Parathyroid adenoma (tissue), 2 donors: ENCODE measurements at regions not wholly inside any gene's neighbourhood (a gene's known extent, or its start where the extent isn't known, plus 50 kb on each side); places are given as distances from the start of the nearest gene placed in this dataset.

Experiments
- H2AFZ ChIP-seq: fragments of 300-600 bp; sonication (generic); one replicate; pipeline ENCODE4 v1.7.0; 2017; ENCODE audit warnings: antibody characterized with exemption, mild to moderate bottlenecking
- H3K27ac ChIP-seq: fragments of 300-600 bp; sonication (generic); one replicate; pipeline ENCODE4 v1.7.0; 2017
- H3K27me3 ChIP-seq: fragments of 300-600 bp; sonication (generic); one replicate; pipeline ENCODE4 v1.7.0; 2017; ENCODE audit warnings: low read length; ENCODE audit not compliant: control insufficient read depth, insufficient read depth
- H3K36me3 ChIP-seq: fragments of 300-600 bp; sonication (generic); one replicate; pipeline ENCODE4 v1.7.0; 2017; ENCODE audit warnings: low read length; ENCODE audit not compliant: control insufficient read depth, insufficient read depth
- H3K4me1 ChIP-seq: fragments of 300-600 bp; sonication (generic); one replicate; pipeline ENCODE4 v1.7.0; 2017; ENCODE audit warnings: control low read depth
- H3K4me2 ChIP-seq: fragments of 300-600 bp; sonication (generic); one replicate; pipeline ENCODE4 v1.7.0; 2017; ENCODE audit warnings: low read length
- H3K4me3 ChIP-seq: fragments of 300-600 bp; sonication (generic); one replicate; pipeline ENCODE4 v1.7.0; 2017; ENCODE audit warnings: low read depth, low read length
- H3K79me2 ChIP-seq: fragments of 300-600 bp; sonication (generic); one replicate; pipeline ENCODE4 v1.7.0; 2017; ENCODE audit warnings: control low read depth
- H3K9ac ChIP-seq: fragments of 300-600 bp; sonication (generic); one replicate; pipeline ENCODE4 v1.7.0; 2017; ENCODE audit warnings: mild to moderate bottlenecking
- H3K9me3 ChIP-seq: fragments of 300-600 bp; sonication (generic); one replicate; pipeline ENCODE4 v1.7.0; 2017; ENCODE audit warnings: low read length; ENCODE audit not compliant: control insufficient read depth
- TF ChIP-seq, protein P1 (sequence below): fragments of 300-600 bp; sonication (generic); IDR thresholded peaks from one replicate; pipeline ENCODE4 v1.7.0; 2017; ENCODE audit warnings: antibody characterized with exemption, mild to moderate bottlenecking
- donor health status: primary hyperparathyroidism.

DNA sequence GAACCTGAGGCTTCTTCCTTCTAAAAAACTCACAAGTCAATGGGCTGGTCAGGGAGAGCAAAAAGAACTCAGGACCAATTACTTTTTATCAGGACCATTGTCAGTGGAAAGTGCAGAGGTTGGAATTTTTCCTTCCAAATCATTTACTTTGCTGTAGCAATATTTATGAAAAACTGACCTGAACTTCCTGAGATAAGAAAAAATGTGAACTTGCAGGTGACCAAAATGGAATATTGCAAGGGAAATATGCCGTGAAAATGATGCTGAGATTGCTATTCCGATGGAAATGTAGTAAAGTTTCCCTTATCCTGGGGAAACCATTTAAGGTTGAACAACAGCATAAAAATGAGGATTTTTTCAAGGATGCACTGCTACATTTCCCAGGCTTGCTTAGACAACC, 148.3 kb upstream of the PFKP start:
- Histone ChIP-seq H3K9me3 (no peaks in the 10 kb centered on the region), H3K4me3 (no peak overlapping the region), H3K36me3 (no peaks in the 10 kb centered on the region), H3K4me1 (no peaks in the 10 kb centered on the region), H3K27me3 (no peaks in the 10 kb centered on the region), H3K4me2 (no peak overlapping the region), H3K27ac (no peak overlapping the region), H3K79me2 (no peaks in the 10 kb centered on the region), H3K9ac (no peak overlapping the region), H2AFZ (no peak overlapping the region)
- TF ChIP-seq, protein P1, sequence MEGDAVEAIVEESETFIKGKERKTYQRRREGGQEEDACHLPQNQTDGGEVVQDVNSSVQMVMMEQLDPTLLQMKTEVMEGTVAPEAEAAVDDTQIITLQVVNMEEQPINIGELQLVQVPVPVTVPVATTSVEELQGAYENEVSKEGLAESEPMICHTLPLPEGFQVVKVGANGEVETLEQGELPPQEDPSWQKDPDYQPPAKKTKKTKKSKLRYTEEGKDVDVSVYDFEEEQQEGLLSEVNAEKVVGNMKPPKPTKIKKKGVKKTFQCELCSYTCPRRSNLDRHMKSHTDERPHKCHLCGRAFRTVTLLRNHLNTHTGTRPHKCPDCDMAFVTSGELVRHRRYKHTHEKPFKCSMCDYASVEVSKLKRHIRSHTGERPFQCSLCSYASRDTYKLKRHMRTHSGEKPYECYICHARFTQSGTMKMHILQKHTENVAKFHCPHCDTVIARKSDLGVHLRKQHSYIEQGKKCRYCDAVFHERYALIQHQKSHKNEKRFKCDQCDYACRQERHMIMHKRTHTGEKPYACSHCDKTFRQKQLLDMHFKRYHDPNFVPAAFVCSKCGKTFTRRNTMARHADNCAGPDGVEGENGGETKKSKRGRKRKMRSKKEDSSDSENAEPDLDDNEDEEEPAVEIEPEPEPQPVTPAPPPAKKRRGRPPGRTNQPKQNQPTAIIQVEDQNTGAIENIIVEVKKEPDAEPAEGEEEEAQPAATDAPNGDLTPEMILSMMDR, result no peak

DNA sequence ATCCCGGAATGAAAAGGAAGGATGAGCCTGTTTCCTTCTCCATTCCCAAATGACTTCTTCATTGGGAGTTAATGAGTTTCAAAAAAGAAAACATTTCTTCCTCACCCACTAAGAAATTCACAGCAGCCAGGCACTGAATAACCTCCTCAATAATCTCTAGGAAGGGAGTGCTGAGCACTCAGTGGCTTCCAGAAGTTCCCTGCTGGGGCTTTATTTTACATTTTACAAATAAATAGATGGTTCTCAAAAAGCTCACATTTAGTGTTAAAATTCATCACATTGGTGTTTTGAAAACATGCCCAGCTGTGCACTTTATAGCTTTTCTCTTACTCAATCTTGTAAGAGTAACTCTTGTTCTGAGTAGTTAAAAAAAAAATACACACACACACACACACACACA, 148.9 kb upstream of the PFKP start:
- Histone ChIP-seq H3K9me3 (no peaks in the 10 kb centered on the region), H3K79me2 (no peaks in the 10 kb centered on the region), H3K4me2 (no peak overlapping the region), H3K4me3 (no peak overlapping the region), H3K27me3 (no peaks in the 10 kb centered on the region), H3K27ac (no peak overlapping the region), H2AFZ (no peak overlapping the region), H3K9ac (no peak overlapping the region), H3K4me1 (no peaks in the 10 kb centered on the region), H3K36me3 (no peaks in the 10 kb centered on the region)
- TF ChIP-seq, protein P1, result no peak

DNA sequence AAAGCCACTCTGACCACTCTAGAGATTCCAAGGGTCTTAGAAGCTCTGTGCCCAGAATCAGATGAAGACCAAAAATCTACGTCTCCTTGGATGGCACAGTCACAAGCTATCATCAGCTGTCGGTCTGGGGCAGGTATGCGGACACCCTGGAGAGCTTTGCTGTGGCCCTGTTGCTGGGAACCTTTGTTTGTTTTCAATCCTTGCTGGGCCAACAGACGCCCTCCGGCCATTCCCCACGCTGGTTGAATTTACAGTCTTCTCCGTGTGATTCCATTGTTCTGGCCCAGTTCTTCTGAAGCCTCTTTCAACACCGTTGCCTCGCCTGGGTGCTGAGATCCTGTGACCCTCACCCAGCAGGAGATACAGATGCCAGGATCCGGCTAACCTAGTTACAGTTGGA, 149.4 kb upstream of the PFKP start:
- no peaks in the 10 kb centered on the region for H3K4me1 ChIP-seq
- no peak overlapping the region for H2AFZ ChIP-seq
- no peaks in the 10 kb centered on the region for H3K79me2 ChIP-seq
- TF ChIP-seq, protein P1, result no peak
- no peak overlapping the region for H3K4me3 ChIP-seq
- H3K4me2 ChIP-seq, result no peak overlapping the region
- no peaks in the 10 kb centered on the region for H3K9me3 ChIP-seq
- no peak overlapping the region for H3K9ac ChIP-seq
- H3K27me3 ChIP-seq, result no peaks in the 10 kb centered on the region
- H3K36me3 ChIP-seq, result no peaks in the 10 kb centered on the region
- H3K27ac ChIP-seq, result no peak overlapping the region

DNA sequence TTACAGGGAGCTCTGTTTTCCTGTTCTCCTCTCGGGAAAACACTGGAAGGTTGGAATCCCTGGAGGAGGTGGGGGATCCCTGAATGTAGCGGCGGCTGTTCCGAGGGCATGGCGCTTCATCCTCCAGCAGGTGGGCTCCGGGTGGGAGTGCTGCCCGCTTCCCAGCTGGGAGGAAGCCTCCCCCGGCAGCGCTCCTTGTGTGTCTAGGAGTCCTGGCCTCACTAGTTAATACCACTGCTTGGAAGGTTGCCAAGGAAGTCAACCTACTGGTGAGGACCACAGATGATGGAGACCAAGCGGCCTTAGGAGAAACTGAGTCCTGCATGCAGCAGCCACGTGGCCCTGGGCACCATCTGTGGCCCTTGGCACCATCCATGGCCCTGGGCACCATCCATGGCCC, 151.9 kb upstream of the PFKP start:
- Histone ChIP-seq H3K9ac (no peak overlapping the region), H3K9me3 (no peaks in the 10 kb centered on the region), H3K4me3 (no peak overlapping the region), H2AFZ (no peak overlapping the region), H3K27me3 (no peaks in the 10 kb centered on the region), H3K4me1 (no peaks in the 10 kb centered on the region), H3K36me3 (no peaks in the 10 kb centered on the region), H3K79me2 (no peaks in the 10 kb centered on the region), H3K4me2 (no peak overlapping the region), H3K27ac (no peak overlapping the region)
- TF ChIP-seq, protein P1, result no peak

DNA sequence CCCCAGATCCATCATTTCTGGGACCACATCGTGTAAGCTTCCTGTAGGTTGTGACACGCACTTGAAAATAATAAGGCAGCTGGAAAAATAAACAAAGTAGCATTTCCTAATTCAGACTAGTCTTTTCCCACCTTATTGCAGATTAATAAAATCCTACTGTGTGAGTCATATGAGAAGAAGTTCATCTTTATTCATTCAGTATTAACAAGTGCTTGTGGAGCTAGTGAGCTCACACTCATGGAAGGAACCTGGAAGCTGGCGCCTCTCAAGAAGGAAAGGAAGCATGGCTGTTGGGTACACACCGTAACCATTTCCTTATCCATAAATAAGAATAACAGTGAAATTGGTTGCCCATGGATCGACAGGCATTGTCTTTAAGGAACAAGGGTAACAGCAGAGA, 152.6 kb upstream of the PFKP start:
- Histone ChIP-seq H3K9me3 (no peaks in the 10 kb centered on the region), H3K27ac (no peak overlapping the region), H3K9ac (no peak overlapping the region), H3K4me1 (no peaks in the 10 kb centered on the region), H3K79me2 (no peaks in the 10 kb centered on the region), H2AFZ (no peak overlapping the region), H3K36me3 (no peaks in the 10 kb centered on the region), H3K4me3 (no peak overlapping the region), H3K27me3 (no peaks in the 10 kb centered on the region), H3K4me2 (no peak overlapping the region)
- TF ChIP-seq, protein P1, result no peak
